ENCODE measurements at regions not wholly inside any gene's neighbourhood (a gene's known extent, or its start where the extent isn't known, plus 50 kb on each side); places are given as distances from the start of the nearest gene placed in this dataset.
"Not testable (repeated sequence)": the region's sequence is repeated elsewhere in the genome, so short reads cannot be mapped to it uniquely, and the experiment has no call there.

- TF ChIP-seq CTCF (IDR thresholded peaks at IDR 0.05; ENCODE audit: low read depth, low read length, missing control alignments): no peak
- no peak for DNase-seq
- in situ Hi-C loops (cut with HindIII; ENCODE audit: low pct_ligation_motif_present, low sequenced_read_pairs): no loop called here
- Histone ChIP-seq H3K36me3 (replicated peaks) (no peaks in the 10 kb centered on the region), H3K27me3 (replicated peaks) (no peaks in the 10 kb centered on the region), H3K4me3 (ENCODE audit: low read depth, low read length) (no peak overlapping the region), H3K27ac (no peak overlapping the region)
These were observed 582.6 kb upstream of the TLE4 start for GRCh38 chr9:78989031-78989658.

GRCh38 chr9:78994471-78994870 is 577.3 kb upstream of the TLE4 start:
- Histone ChIP-seq H3K27me3 (replicated peaks) (no peaks in the 10 kb centered on the region), H3K36me3 (replicated peaks) (no peaks in the 10 kb centered on the region), H3K27ac (no peak overlapping the region), H3K4me3 (ENCODE audit: low read depth, low read length) (no peak overlapping the region)
- no peak for DNase-seq
- TF ChIP-seq CTCF (IDR thresholded peaks at IDR 0.05; ENCODE audit: low read depth, low read length, missing control alignments): no peak
- in situ Hi-C loops (cut with HindIII; ENCODE audit: low pct_ligation_motif_present, low sequenced_read_pairs): no loop called here

- H3K4me3 ChIP-seq (ENCODE audit: low read depth, low read length); DNase-seq; H3K27ac ChIP-seq; in situ Hi-C loops (cut with HindIII; ENCODE audit: low pct_ligation_motif_present, low sequenced_read_pairs); H3K36me3 ChIP-seq (replicated peaks); H3K27me3 ChIP-seq (replicated peaks): not testable (repeated sequence)
These were observed 576.8 kb upstream of the TLE4 start for GRCh38 chr9:78994974-78995373.

GRCh38 chr9:78997296-78997695 is 574.5 kb upstream of the TLE4 start:
- H3K4me3 ChIP-seq (ENCODE audit: low read depth, low read length): no peak overlapping the region
- no peak overlapping the region for H3K27ac ChIP-seq
- H3K36me3 ChIP-seq (replicated peaks): no peaks in the 10 kb centered on the region
- no peaks in the 10 kb centered on the region for H3K27me3 ChIP-seq (replicated peaks)
- TF ChIP-seq CTCF (IDR thresholded peaks at IDR 0.05; ENCODE audit: low read depth, low read length, missing control alignments): no peak
- in situ Hi-C loops (cut with HindIII; ENCODE audit: low pct_ligation_motif_present, low sequenced_read_pairs): no loop called here
- no peak for DNase-seq

- Histone ChIP-seq H3K36me3 (replicated peaks) (no peaks in the 10 kb centered on the region), H3K4me3 (ENCODE audit: low read depth, low read length) (no peak overlapping the region), H3K27ac (no peak overlapping the region), H3K27me3 (replicated peaks) (no peaks in the 10 kb centered on the region)
- TF ChIP-seq CTCF (IDR thresholded peaks at IDR 0.05; ENCODE audit: low read depth, low read length, missing control alignments): no peak
- DNase-seq: no peak
- in situ Hi-C loops (cut with HindIII; ENCODE audit: low pct_ligation_motif_present, low sequenced_read_pairs): no loop called here
These were observed 571.3 kb upstream of the TLE4 start for GRCh38 chr9:79000230-79001002.

- in situ Hi-C loops (cut with HindIII; ENCODE audit: low pct_ligation_motif_present, low sequenced_read_pairs): no loop called here
- Histone ChIP-seq H3K27ac (no peak overlapping the region), H3K4me3 (ENCODE audit: low read depth, low read length) (no peak overlapping the region), H3K27me3 (replicated peaks) (no peaks in the 10 kb centered on the region), H3K36me3 (replicated peaks) (no peaks in the 10 kb centered on the region)
- DNase-seq: no peak
- TF ChIP-seq CTCF (IDR thresholded peaks at IDR 0.05; ENCODE audit: low read depth, low read length, missing control alignments): no peak
These were observed 570.8 kb upstream of the TLE4 start for GRCh38 chr9:79001012-79001411.
